ENCODE measurements at regions not wholly inside any gene's neighbourhood (a gene's known extent, or its start where the extent isn't known, plus 50 kb on each side); places are given as distances from the start of the nearest gene placed in this dataset.

DNA sequence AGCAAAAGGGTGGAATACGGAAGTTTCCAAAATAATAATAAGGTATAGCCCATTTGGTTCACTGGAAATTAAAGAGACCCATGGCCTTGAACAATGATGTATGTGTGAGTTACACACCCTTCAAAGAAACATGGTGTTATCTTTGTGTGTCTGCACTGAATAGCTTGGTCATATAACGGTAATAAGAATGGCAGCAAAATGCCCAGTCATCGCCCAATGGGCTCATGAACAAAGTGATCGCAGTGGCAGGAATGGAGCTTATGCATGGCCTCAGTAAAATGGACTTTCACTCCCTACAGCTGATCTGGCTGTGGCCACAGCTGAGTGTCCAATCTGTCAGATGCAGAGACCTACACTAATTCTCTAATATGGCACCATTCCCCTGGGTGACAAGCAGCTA is 201.3 kb downstream of the RPIA start:
- intact Hi-C loops (cut with DNase I): no loop called here
- Histone ChIP-seq H3K27ac (no peak overlapping the region), H3K9me3 (no peaks in the 10 kb centered on the region), H3K4me3 (no peak overlapping the region), H3K36me3 (no peaks in the 10 kb centered on the region), H3K27me3 (peaks cover 0 to 10% (median 0%) of the 10 kb centered on the region in 4 donors), H3K4me1 (no peaks in the 10 kb centered on the region)
- TF ChIP-seq POLR2A (IDR thresholded peaks at IDR 0.05): no peak
- no peak for TF ChIP-seq CTCF (IDR thresholded peaks at IDR 0.05)
- 86 to 91% methylated on average over 4 of the region's 4 CpGs for WGBS, 2 donors
- DNase-seq: no peak

DNA sequence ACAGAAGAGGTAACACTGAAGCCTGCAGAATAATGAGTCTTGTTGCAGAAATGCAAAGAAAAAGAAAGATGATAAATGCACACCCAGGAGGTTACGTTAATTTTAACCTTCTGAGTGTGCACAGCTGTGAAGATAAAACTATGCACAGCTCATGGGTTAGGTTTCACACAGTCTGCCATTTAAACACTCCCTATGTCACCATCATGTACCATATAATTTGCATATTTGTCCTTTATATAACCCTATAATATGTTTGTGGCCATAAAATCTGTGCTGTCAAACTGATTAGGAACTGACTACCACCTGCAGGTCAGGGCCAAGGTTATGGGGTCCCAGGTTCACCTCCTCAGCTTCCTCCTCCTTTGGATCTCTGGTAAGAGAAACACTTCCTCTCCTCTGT is 205.5 kb downstream of the RPIA start:
- DNase-seq: no peak
- no peak overlapping the region for H3K4me3 ChIP-seq
- intact Hi-C loops (cut with DNase I): no loop called here
- no peak overlapping the region for H3K27ac ChIP-seq
- no peaks in the 10 kb centered on the region for H3K36me3 ChIP-seq
- peaks cover 0 to 31% (median 0%) of the 10 kb centered on the region in 4 donors for H3K27me3 ChIP-seq
- H3K9me3 ChIP-seq: no peaks in the 10 kb centered on the region
- TF ChIP-seq POLR2A (IDR thresholded peaks at IDR 0.05) (no peak), CTCF (IDR thresholded peaks at IDR 0.05) (no peak)
- WGBS, 2 donors: 28 to 48% methylated on average over 1 of the region's 1 CpG
- H3K4me1 ChIP-seq: no peaks in the 10 kb centered on the region

- no peak for DNase-seq
- Histone ChIP-seq H3K9me3 (no peaks in the 10 kb centered on the region), H3K4me3 (no peak overlapping the region), H3K27me3 (peaks cover 0 to 34% (median 0%) of the 10 kb centered on the region in 4 donors), H3K27ac (no peak overlapping the region), H3K36me3 (no peaks in the 10 kb centered on the region), H3K4me1 (no peaks in the 10 kb centered on the region)
- TF ChIP-seq POLR2A (IDR thresholded peaks at IDR 0.05) (no peak), CTCF (IDR thresholded peaks at IDR 0.05) (no peak)
- intact Hi-C loops (cut with DNase I): no loop called here
- WGBS, 2 donors: 8 to 9% methylated on average over 1 of the region's 1 CpG
These were observed 206.2 kb downstream of the RPIA start for GRCh38 chr2:88897715-88898114.

DNA sequence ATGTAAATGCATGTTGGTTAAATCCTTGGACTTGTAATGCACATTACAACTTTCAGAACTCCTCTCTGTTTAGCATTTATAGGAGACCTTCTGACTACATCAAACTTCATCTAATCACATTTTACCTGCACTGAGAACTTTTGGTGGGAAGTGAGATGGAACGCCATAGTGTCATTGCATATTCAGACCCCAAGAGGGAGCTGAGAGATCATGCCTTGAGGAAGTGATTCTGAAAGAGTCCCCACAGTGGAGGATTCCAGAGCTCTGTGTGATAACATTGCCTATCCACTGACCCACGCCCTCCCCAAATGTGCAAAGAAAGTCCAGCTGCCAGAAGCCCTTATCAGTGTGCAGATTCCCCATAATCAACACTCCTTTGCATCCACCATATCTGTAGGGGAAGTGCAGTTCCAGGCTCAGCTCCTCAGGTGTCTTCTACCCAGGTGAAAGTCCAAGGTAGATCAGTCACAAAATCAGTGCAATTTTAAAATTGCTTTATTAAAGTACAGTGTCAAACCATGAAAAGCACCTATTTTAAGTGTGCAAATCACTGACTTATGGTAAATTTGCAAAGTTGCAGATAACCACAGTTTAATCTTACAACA is 212.4 kb downstream of the RPIA start:
- intact Hi-C loops (cut with DNase I): no loop called here
- WGBS, 2 donors: 0 to 6% methylated on average over 2 of the region's 2 CpGs

GRCh38 chr2:88913280-88913679 is 221.8 kb downstream of the RPIA start:
- Histone ChIP-seq H3K36me3 (no peaks in the 10 kb centered on the region), H3K27me3 (peaks cover 0 to 22% (median 0%) of the 10 kb centered on the region in 4 donors), H3K4me1 (no peaks in the 10 kb centered on the region), H3K27ac (no peak overlapping the region), H3K9me3 (no peaks in the 10 kb centered on the region), H3K4me3 (no peak overlapping the region)
- intact Hi-C loops (cut with DNase I): no loop called here
- no peak for DNase-seq
- no peak for TF ChIP-seq CTCF (IDR thresholded peaks at IDR 0.05)

More for the DNA sequence above, 212.4 kb downstream of the RPIA start:
- Histone ChIP-seq H3K4me1 (no peaks in the 10 kb centered on the region), H3K9me3 (no peaks in the 10 kb centered on the region), H3K27ac (no peak overlapping the region), H3K27me3 (peaks cover 0 to 21% (median 0%) of the 10 kb centered on the region in 4 donors), H3K4me3 (no peak overlapping the region), H3K36me3 (no peaks in the 10 kb centered on the region)
- no peak for DNase-seq
- TF ChIP-seq POLR2A (IDR thresholded peaks at IDR 0.05) (no peak), CTCF (IDR thresholded peaks at IDR 0.05) (peak in 5 of 6 experiments; percentile 27 to 63 (median 42))
